Ishikawa (cell line): ENCODE measurements at regions not wholly inside any gene's neighbourhood (a gene's known extent, or its start where the extent isn't known, plus 50 kb on each side); places are given as distances from the start of the nearest gene placed in this dataset.

ENCODE experiments used
- RAD21 ChIP-seq: IDR thresholded peaks from 2 replicates; pipeline ENCODE4 v1.6.1; 2012; ENCODE audit warnings: low read depth
- YY1 ChIP-seq: IDR thresholded peaks from 2 replicates; pipeline ENCODE4 v1.6.1; 2012; ENCODE audit warnings: low read depth
- ZBTB7A ChIP-seq: IDR thresholded peaks from 2 replicates; pipeline ENCODE4 v1.6.1; 2012; ENCODE audit warnings: low read depth

- no peak for TF ChIP-seq YY1
- TF ChIP-seq RAD21 = no peak
- TF ChIP-seq ZBTB7A = no peak
Measured at GRCh38 chr4:148793221-148793620, 351.0 kb upstream of the NR3C2 start.
